Cerebellar nuclear complex (tissue), 1 donor: ENCODE measurements at regions not wholly inside any gene's neighbourhood (a gene's known extent, or its start where the extent isn't known, plus 50 kb on each side); places are given as distances from the start of the nearest gene placed in this dataset.

ENCODE experiments used
- DNase-seq, 2 experiments: peaks; one replicate each; lab custom pipeline; 2025; lab: John Stamatoyannopoulos, UW

GRCh38 chr20:16946097-16946496 lies 197.9 kb downstream of the OTOR start:
- DNase-seq, result no peak

- peak in 1 of 2 experiments; percentile 34 for DNase-seq
Measured at GRCh38 chr20:16947479-16947878, 199.3 kb downstream of the OTOR start.

- no peak for DNase-seq
Measured at GRCh38 chr20:16951876-16952275, 203.7 kb downstream of the OTOR start.

- no peak for DNase-seq
Measured at GRCh38 chr20:16952965-16953364, 204.8 kb downstream of the OTOR start.

- DNase-seq, result no peak
Measured at GRCh38 chr20:16953858-16954257, 205.7 kb downstream of the OTOR start.

- DNase-seq, result no peak
Measured at GRCh38 chr20:16955462-16955861, 207.3 kb downstream of the OTOR start.

- DNase-seq, result no peak
Measured at GRCh38 chr20:16955971-16956370, 207.8 kb downstream of the OTOR start.

GRCh38 chr20:16965401-16965800 lies 217.2 kb downstream of the OTOR start:
- DNase-seq, result no peak

- no peak for DNase-seq
Measured at GRCh38 chr20:16966276-16966880, 218.2 kb downstream of the OTOR start.

- DNase-seq, result no peak
Measured at GRCh38 chr20:16968099-16968498, 219.9 kb downstream of the OTOR start.

GRCh38 chr20:16970776-16971175 lies 222.6 kb downstream of the OTOR start:
- no peak for DNase-seq

GRCh38 chr20:16974080-16974854 lies 226.1 kb downstream of the OTOR start:
- DNase-seq, result no peak

- DNase-seq, result no peak
Measured at GRCh38 chr20:16974855-16975162, 226.7 kb downstream of the OTOR start.

GRCh38 chr20:16975682-16976081 lies 227.5 kb downstream of the OTOR start:
- peak in 1 of 2 experiments; percentile 20 for DNase-seq

GRCh38 chr20:16978497-16978896 lies 230.3 kb downstream of the OTOR start:
- no peak for DNase-seq

GRCh38 chr20:16982091-16982726 lies 234.1 kb downstream of the OTOR start:
- DNase-seq, result no peak

- no peak for DNase-seq
Measured at GRCh38 chr20:16984481-16984880, 236.3 kb downstream of the OTOR start.

- DNase-seq, result no peak
Measured at GRCh38 chr20:17003170-17003870, 223.5 kb upstream of the PCSK2 start.

GRCh38 chr20:17010181-17010580 lies 216.7 kb upstream of the PCSK2 start:
- no peak for DNase-seq

GRCh38 chr20:17012546-17013226 lies 214.2 kb upstream of the PCSK2 start:
- no peak for DNase-seq

- no peak for DNase-seq
Measured at GRCh38 chr20:17014217-17014616, 212.6 kb upstream of the PCSK2 start.

- no peak for DNase-seq
Measured at GRCh38 chr20:17014756-17015366, 212.0 kb upstream of the PCSK2 start.
